GM13976 (cell line): ENCODE measurements at regions not wholly inside any gene's neighbourhood (a gene's known extent, or its start where the extent isn't known, plus 50 kb on each side); places are given as distances from the start of the nearest gene placed in this dataset.

ENCODE experiments used
- DNase-seq: peaks from one replicate; pipeline ENCODE4 v3.0.0; 2012; ENCODE audit warnings: low spot score
- in situ Hi-C: fragments of 300-500 bp; cut with MboI; formaldehyde crosslinking; loops from one replicate; pipeline ENCODE4 v1.12.0; 2022; ENCODE audit warnings: low sequenced_read_pairs, mixed read lengths, inconsistent platforms; ENCODE audit not compliant: unreplicated experiment
- TF ChIP-seq, protein P1 (sequence below): IDR thresholded peaks from 2 replicates; pipeline ENCODE4 v1.5.1; 2012; ENCODE audit warnings: borderline replicate concordance, mild to moderate bottlenecking; ENCODE audit not compliant: insufficient read depth; ENCODE audit errors: extremely low read depth, missing control alignments, control extremely low read depth

DNA sequence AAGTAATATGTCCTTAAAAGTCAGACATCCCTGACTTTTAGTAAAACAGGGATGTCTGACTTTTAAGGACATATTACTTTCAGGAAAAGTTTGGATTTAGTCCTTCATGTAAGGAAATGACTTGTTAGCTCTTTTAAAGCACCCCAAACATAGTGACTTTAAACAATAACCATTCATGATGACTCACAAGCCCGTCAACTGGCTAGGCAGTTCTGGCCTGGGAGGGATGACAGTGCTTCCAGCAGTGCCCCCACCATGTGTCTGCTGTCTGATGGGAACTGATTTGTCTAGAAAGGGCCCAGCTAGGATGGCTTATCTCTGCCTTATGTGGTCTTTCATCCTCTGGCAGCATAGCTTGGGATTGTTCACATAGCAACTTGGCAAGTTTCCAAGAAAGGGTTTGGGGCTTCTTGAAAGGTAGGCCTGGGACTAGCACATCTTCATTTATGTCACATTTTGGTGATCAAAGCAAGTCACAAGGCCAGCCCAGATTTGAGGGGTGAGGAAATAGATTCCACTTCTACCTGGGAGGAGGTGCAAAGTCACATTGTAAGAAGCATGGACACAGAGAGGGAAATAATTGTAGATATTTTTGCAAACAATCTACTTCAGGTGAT, 143.5 kb downstream of the C1orf94 start:
- TF ChIP-seq, protein P1, sequence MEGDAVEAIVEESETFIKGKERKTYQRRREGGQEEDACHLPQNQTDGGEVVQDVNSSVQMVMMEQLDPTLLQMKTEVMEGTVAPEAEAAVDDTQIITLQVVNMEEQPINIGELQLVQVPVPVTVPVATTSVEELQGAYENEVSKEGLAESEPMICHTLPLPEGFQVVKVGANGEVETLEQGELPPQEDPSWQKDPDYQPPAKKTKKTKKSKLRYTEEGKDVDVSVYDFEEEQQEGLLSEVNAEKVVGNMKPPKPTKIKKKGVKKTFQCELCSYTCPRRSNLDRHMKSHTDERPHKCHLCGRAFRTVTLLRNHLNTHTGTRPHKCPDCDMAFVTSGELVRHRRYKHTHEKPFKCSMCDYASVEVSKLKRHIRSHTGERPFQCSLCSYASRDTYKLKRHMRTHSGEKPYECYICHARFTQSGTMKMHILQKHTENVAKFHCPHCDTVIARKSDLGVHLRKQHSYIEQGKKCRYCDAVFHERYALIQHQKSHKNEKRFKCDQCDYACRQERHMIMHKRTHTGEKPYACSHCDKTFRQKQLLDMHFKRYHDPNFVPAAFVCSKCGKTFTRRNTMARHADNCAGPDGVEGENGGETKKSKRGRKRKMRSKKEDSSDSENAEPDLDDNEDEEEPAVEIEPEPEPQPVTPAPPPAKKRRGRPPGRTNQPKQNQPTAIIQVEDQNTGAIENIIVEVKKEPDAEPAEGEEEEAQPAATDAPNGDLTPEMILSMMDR, result no peak
- DNase-seq, result no peak
- in situ Hi-C loops, result no loop called here

- in situ Hi-C loops, result no loop called here
- TF ChIP-seq, protein P1, result no peak
- no peak for DNase-seq
These were observed 146.3 kb downstream of the C1orf94 start for GRCh38 chr1:34322969-34323368.

- in situ Hi-C loops, result no loop called here
- no peak for DNase-seq
- TF ChIP-seq, protein P1, result no peak
These were observed 148.3 kb downstream of the C1orf94 start for GRCh38 chr1:34324879-34325440.

DNA sequence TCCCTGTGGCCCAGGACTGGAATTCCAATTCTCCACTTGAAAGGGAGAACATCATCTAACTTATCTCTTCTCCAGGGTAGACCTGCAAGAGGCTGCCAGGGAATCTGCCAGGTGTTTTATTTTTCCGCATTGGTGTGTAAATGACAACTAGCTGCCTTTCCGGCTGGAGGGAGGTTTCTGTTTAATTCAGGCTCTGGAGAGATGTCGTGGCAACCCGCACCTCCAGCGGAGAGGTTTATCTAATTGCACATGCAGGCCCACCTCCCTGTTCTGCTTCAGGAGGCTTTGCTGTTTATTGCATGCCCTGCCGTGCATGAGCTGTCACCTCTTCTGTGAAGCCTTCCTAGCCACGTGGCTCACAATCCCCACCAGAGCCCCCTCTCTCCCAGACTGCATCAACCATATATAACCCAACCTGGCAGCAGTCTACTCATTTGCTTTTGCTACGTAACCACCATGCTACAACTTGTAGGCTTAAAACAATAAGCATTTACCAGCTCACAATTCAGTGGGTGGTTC, 151.6 kb downstream of the C1orf94 start:
- TF ChIP-seq, protein P1, result no peak
- DNase-seq, result no peak
- in situ Hi-C loops, result no loop called here

DNA sequence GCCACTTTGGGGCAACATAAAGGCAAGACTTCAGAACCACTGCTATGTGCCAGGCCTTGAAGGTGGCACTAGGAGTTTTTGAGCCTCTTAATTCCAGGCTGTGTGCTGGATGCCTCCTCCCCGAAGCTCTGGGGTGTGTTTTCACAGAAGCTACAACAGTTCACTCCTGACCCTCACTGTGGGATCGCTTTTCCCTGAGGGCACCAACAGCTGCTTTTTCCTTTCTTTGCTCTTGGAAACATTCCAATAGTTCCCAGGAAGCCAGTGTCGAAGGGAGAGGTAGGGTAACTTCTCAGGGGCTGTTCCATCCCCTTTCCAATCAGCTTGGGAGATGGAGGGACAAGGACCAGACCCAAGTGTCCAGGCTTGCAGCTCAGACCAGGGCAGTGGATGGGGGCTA, 153.4 kb downstream of the C1orf94 start:
- TF ChIP-seq, protein P1, result no peak
- in situ Hi-C loops, result no loop called here
- DNase-seq, result no peak

- TF ChIP-seq, protein P1, result no peak
- in situ Hi-C loops, result no loop called here
- DNase-seq, result no peak
These were observed 154.6 kb downstream of the C1orf94 start for GRCh38 chr1:34331020-34331926.
